HG03565 (cell line): ENCODE measurements at regions not wholly inside any gene's neighbourhood (a gene's known extent, or its start where the extent isn't known, plus 50 kb on each side); places are given as distances from the start of the nearest gene placed in this dataset.
A peak's percentile ranks its signal among the peaks of the same experiment; 100 is the strongest.

Experiments
- ATAC-seq: cut with Tn5 transposase; IDR thresholded peaks from one replicate; pipeline ENCODE4 v1.9.1; 2021; ENCODE audit warnings: mild to moderate bottlenecking, moderate library complexity; ENCODE audit not compliant: unreplicated experiment

- no peak for ATAC-seq
These were observed 221.6 kb upstream of the LCORL start for GRCh38 chr4:18242919-18243693.

- ATAC-seq: no peak
These were observed 220.2 kb upstream of the LCORL start for GRCh38 chr4:18241727-18242126.

- no peak for ATAC-seq
These were observed 212.6 kb upstream of the LCORL start for GRCh38 chr4:18234108-18234507.

DNA sequence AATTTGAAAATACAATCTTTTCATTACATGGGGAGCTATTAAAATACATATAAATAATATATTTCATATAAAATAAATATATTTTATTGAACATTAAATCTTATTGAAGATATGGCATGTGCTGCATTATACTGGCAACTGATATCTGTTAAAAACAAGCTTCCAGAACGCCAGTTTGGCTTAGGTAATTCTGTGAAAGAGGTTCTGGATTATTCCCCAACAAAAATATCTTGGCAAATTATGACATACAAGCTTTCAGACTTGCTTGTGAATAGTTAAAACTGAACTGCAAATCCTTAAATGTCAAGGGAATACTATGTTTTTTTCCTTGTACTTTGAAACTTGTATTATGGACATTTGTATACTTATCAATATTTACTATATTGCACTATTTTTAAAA lies 210.2 kb upstream of the LCORL start:
- no peak for ATAC-seq

GRCh38 chr4:18227880-18228279 lies 206.3 kb upstream of the LCORL start:
- ATAC-seq: no peak

DNA sequence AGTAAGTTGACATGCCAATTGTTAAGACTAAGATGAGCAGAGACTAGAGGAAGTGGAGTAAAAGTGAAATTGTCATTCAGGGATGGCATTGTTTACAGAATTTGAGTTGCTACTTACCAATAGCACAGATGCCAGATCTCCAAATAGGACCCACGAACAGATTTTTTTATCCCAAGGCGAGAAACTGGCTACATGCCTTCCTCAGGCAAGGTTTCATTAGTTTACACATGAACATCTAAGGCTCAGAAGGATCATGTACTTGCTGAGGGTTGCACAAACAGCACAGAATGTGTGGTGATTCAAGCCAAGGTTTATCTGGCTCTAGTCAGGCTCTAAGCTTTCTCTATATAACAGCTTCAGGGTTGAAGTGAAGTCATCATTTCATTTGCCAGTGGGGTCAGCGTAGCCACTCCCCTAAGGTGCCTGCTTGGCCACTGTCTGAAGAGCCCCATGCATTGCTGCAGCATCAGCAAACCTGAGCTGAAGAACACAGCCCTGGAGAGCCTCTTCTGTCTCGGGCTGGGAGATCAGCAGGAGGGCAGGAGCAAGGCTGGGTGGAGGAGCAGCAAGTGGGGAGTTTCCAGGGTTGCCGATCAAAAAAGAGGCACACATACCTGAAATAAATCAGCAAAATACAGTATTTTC lies 193.0 kb upstream of the LCORL start:
- ATAC-seq: peak; percentile 29

DNA sequence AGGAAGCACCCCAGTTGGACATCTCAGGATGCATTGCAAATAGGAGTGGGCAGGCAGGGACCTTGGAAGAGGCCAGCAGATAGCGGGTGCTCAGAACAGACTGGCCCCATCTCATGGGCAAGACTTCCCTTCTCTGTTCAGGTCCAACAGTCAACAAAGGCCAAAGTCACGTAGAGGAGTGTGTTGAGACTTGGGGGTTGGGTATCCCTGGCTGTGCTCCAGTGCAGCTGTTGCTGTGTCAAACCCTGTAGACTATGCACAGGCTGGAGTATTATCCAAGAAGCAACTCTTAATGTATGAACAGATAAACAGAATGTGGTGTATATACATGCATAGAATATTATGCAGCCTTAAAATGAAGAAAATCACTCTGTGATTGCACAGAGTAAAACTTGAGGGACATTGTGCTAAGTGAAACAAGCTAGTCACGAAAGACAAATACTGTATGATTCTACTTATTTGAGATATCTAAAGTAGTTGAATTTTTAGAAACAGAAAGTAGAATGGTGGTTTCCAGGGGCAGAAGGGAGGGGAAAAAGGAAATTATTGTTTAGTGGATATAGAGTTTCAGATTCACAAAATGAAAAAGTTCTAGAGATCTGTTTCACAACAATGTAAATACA lies 192.1 kb upstream of the LCORL start:
- no peak for ATAC-seq

DNA sequence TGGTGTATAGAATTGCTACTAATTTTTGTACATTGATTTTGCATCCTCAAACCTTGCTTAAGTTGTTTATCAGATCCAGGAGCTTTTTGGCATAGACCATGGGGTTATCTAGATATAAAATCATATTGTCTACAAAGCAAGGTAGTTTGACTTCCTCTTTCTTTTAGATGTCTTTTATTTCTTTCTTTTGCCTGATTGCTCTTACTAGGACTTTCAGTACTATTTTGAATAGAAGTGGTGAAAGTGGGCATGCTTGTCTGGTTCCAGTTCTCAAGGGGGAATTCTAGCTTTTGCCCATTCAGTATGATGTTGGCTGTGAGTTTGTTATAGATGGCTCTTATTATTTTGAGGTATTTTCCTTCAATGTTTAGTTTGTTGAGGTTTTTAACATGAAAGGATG lies 187.9 kb upstream of the LCORL start:
- peak; percentile 71 for ATAC-seq

DNA sequence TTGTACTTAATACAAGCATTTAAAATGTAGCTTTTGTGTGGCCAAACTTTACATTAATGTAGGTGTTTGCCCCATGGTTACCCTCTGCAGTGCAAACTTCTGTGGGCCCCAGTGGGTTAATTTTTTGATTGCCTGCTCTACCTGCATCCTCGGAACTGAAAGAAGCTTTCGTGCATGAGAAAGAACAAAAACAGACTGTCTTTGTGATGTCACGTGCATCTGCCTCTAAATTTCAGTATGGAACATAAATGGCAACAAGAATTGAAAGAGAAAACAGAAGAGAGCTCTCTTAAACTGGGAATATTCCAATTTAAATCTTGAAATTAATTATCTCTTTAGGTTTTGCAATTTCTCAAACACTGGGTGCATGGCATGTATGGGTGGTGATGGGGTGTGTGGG lies 182.4 kb upstream of the LCORL start:
- no peak for ATAC-seq

- no peak for ATAC-seq
These were observed 180.9 kb upstream of the LCORL start for GRCh38 chr4:18202486-18202885.

- ATAC-seq: no peak
These were observed 180.3 kb upstream of the LCORL start for GRCh38 chr4:18201885-18202284.

DNA sequence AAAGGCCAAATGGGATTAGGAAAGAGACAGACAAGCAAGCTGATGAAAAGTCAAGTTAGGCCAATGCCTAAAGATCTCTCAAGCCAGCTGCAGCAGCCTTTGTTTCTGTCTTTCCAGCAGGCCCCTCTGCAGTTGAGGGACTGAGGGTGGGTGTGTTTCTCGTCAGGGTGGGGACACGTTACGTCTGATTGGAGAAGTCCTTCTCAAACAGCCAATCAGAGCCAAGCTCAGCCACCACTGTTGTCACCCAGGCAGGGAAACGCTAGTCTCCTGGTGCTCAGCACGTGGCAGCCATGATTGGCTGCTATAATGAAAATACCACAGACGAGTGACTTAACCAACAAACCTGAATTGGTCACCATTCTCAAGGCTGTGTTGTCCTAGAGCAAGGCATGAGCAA lies 177.1 kb upstream of the LCORL start:
- ATAC-seq: no peak

DNA sequence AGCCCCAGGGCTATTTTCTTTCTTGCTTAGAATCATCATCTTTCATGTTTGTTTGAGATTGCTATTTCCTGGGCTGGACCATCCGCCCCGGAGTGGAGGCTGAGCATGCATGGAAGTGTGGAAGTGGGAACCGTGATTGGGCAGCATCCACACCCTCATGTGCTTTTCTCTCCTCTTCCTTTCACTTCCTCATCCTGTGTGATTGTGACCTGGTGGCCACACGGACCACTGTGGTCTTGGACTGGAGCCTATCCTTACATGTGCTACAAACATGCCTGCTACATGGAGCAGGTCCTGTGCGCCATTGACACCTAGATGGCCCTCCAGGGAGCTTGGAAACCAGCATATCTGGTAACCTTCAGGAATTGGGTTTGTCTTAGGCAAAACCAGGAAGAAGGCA lies 175.9 kb upstream of the LCORL start:
- no peak for ATAC-seq

- ATAC-seq: no peak
These were observed 172.7 kb upstream of the LCORL start for GRCh38 chr4:18194278-18194677.

DNA sequence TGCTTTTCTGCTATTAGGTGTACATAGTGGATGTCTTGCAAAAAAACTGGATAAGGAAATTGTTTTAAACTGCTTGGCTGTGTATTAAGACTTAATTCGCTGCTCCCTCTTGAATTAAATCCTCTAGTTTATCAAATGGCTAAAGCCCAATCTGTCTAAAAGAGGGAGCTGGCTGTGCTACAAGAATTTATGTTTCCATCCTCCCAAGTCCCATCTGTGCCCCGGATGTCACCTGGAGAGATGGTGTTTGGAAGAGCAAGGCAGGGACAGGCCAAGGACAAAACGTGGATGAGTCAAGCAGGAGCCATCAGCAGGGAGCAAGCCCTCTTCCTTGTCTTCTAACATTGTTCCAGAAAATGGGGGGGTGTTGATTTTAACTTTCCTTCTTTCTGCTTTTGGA lies 171.3 kb upstream of the LCORL start:
- ATAC-seq: no peak

GRCh38 chr4:18185491-18185890 lies 163.9 kb upstream of the LCORL start:
- no peak for ATAC-seq

GRCh38 chr4:18180892-18181291 lies 159.3 kb upstream of the LCORL start:
- no peak for ATAC-seq

DNA sequence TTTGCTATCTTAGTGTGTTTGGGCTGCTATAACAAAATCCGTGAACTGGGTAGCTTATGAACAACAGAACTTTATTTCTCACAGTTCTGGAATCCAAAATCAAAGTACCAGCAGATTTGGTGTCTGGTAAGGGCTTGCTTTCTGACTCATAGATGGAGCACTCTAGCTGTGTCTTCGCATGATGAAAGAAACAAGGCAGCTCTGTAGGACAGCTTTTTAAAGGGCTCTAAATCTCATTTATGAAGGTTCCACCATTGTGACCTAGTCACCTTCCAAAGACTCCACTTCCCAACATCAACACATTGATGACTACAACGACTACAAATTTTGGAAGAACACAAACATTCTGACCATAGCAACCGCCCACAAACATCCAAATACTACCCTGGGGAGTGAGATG lies 158.6 kb upstream of the LCORL start:
- ATAC-seq: no peak

DNA sequence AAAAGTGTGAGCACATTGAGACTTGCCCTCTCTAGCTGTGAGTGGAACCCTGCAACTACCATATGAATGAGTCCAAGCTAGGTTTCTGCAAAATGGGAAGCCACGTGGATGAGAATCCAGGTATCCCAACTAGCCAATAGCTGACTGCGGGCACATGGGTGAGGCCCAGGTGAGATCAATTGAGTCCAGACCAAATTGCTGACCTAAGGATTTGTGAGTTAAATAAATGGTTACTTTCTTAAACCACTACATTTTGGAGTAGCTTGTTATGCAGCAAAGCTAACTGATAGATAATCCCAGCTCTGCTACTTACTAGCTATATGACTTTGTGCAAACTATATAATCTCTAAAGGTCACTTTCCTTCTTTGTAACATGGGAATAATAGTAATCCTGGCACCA lies 150.3 kb upstream of the LCORL start:
- ATAC-seq: no peak

DNA sequence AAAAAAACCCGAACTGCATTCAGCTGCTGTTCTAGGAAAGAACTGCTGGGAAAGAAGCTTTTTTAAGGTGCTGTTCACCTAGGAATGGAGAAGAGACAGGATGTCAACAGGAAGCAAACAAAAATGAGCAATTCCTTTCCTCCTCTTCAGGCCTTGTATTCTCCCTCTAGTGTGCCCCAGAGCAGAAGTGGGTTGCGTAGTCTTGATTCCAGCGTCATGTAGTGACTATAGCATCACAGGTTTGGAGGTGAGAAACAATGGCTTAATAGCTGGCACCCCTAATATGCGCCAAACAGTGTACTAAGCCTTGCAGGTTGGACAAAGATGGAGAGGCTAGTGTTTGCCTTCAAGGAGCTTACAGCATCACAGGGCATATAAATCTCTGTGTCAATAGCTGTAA lies 146.3 kb upstream of the LCORL start:
- no peak for ATAC-seq

DNA sequence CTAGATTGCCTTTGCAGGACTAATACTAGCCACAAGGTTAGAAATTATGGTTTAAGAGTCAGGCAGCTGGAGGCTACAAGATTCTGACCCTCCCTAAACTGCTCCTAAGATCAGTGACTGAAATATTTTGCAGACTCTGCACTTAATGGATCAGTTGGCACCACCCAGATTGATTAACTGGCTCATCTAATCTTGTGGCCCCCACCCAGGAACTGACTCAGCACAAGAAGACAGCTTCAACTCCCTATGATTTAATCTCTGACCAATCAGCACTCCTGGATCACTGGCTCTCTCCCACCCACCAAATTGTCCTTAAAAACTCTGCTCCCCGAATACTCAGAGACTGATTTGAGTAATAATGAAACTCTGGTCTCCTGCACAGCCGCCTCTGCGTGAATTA lies 145.4 kb upstream of the LCORL start:
- no peak for ATAC-seq

DNA sequence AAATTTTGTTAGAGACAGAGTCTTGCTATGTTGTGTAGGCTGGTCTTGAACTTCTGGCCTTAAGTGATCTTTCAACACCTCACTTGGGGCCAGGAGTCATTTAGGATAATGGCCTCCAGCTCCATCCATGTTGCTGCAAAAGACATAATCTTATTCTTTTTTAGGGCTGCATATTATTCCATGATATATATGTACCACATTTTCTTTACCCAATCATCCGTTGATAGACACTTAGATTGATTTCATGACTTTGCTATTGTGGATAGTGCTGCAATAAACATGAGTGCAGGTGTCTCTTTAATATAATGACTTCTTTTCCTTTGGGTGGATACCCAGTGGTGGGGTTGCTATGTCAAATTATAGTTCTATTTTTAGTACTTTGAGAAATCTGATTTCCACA lies 140.9 kb upstream of the LCORL start:
- ATAC-seq: no peak
